NT2/D1 (cell line): ENCODE measurements at regions not wholly inside any gene's neighbourhood (a gene's known extent, or its start where the extent isn't known, plus 50 kb on each side); places are given as distances from the start of the nearest gene placed in this dataset.

ENCODE experiments used
- DNase-seq: peaks from one replicate; pipeline ENCODE4 v3.0.0-alpha.2; 2011; ENCODE audit warnings: low read depth, low spot score
- H3K27me3 ChIP-seq: 2 replicates; pipeline ENCODE4 v1.6.0; 2011; ENCODE audit warnings: mild to moderate bottlenecking; ENCODE audit not compliant: insufficient read length, insufficient read depth
- H3K36me3 ChIP-seq: 2 replicates; pipeline ENCODE4 v1.6.1; 2011; ENCODE audit warnings: mild to moderate bottlenecking, low read length, mixed read lengths; ENCODE audit not compliant: insufficient read depth, insufficient read length
- H3K4me1 ChIP-seq: 2 replicates; pipeline ENCODE4 v1.5.1; 2011; ENCODE audit not compliant: insufficient read depth, insufficient read length
- H3K4me3 ChIP-seq: 2 replicates; pipeline ENCODE4 v1.5.1; 2011; ENCODE audit warnings: low read depth; ENCODE audit not compliant: insufficient read length
- H3K9ac ChIP-seq: 2 replicates; pipeline ENCODE4 v1.6.0; 2011; ENCODE audit warnings: low read depth; ENCODE audit not compliant: insufficient read length
- H3K9me3 ChIP-seq: 2 replicates; pipeline ENCODE4 v1.5.1; 2011; ENCODE audit warnings: mild to moderate bottlenecking, low read length; ENCODE audit not compliant: insufficient read depth
- SUZ12 ChIP-seq: IDR thresholded peaks from 2 replicates; pipeline ENCODE4 v1.6.1; 2011; ENCODE audit not compliant: insufficient read length, insufficient read depth; ENCODE audit errors: extremely low read depth
- YY1 ChIP-seq: IDR thresholded peaks from 2 replicates; pipeline ENCODE4 v1.6.1; 2011; ENCODE audit not compliant: insufficient read length, insufficient read depth
- ZNF274 ChIP-seq: IDR thresholded peaks from 2 replicates; pipeline ENCODE4 v1.6.1; 2011; ENCODE audit warnings: mild to moderate bottlenecking, low read depth, low read length

- Histone ChIP-seq H3K27me3 (no peaks in the 10 kb centered on the region), H3K4me1 (peaks cover 3% of the 10 kb centered on the region), H3K9ac (no peak overlapping the region), H3K9me3 (peaks cover 20% of the 10 kb centered on the region; the same call in 1 of the 2 replicates), H3K36me3 (no peaks in the 10 kb centered on the region), H3K4me3 (no peak overlapping the region)
- TF ChIP-seq SUZ12 = no peak
- TF ChIP-seq YY1 = no peak
- TF ChIP-seq ZNF274 = no peak
- DNase-seq = no peak
Measured at GRCh38 chr6:14795451-14795850, 450.4 kb upstream of the JARID2 start.

- Histone ChIP-seq H3K4me1 (peaks cover 3% of the 10 kb centered on the region), H3K36me3 (no peaks in the 10 kb centered on the region), H3K9me3 (peaks cover 20% of the 10 kb centered on the region; the same call in 1 of the 2 replicates), H3K9ac (no peak overlapping the region), H3K27me3 (no peaks in the 10 kb centered on the region), H3K4me3 (no peak overlapping the region)
- TF ChIP-seq ZNF274 = no peak
- DNase-seq = no peak
Measured at GRCh38 chr6:14796974-14797762, 448.7 kb upstream of the JARID2 start.

GRCh38 chr6:14797875-14798593 is 447.8 kb upstream of the JARID2 start:
- peaks cover 3% of the 10 kb centered on the region for H3K4me1 ChIP-seq
- peaks cover 20% of the 10 kb centered on the region; the same call in 1 of the 2 replicates for H3K9me3 ChIP-seq
- no peak overlapping the region for H3K9ac ChIP-seq
- H3K36me3 ChIP-seq = no peaks in the 10 kb centered on the region
- no peak overlapping the region for H3K4me3 ChIP-seq
- no peaks in the 10 kb centered on the region for H3K27me3 ChIP-seq
- TF ChIP-seq SUZ12 (no peak), YY1 (no peak), ZNF274 (no peak)
- DNase-seq = no peak

GRCh38 chr6:14798594-14798982 is 447.3 kb upstream of the JARID2 start:
- no peak overlapping the region for H3K9ac ChIP-seq
- H3K4me3 ChIP-seq = no peak overlapping the region
- no peak for DNase-seq
- peaks cover 20% of the 10 kb centered on the region; the same call in 1 of the 2 replicates for H3K9me3 ChIP-seq
- H3K36me3 ChIP-seq = no peaks in the 10 kb centered on the region
- H3K4me1 ChIP-seq = peaks cover 3% of the 10 kb centered on the region
- no peak for TF ChIP-seq ZNF274
- no peak for TF ChIP-seq YY1
- TF ChIP-seq SUZ12 = no peak
- H3K27me3 ChIP-seq = no peaks in the 10 kb centered on the region

- no peak overlapping the region for H3K9ac ChIP-seq
- DNase-seq = no peak
- H3K36me3 ChIP-seq = no peaks in the 10 kb centered on the region
- H3K4me3 ChIP-seq = no peak overlapping the region
- TF ChIP-seq YY1 (no peak), ZNF274 (no peak), SUZ12 (no peak)
- H3K9me3 ChIP-seq = peaks cover 20% of the 10 kb centered on the region; the same call in 1 of the 2 replicates
- H3K27me3 ChIP-seq = no peaks in the 10 kb centered on the region
- peaks cover 3% of the 10 kb centered on the region for H3K4me1 ChIP-seq
Measured at GRCh38 chr6:14798996-14799588, 446.8 kb upstream of the JARID2 start.

- Histone ChIP-seq H3K4me1 (peaks cover 3% of the 10 kb centered on the region), H3K9me3 (peaks cover 20% of the 10 kb centered on the region; the same call in 1 of the 2 replicates), H3K9ac (no peak overlapping the region), H3K36me3 (no peaks in the 10 kb centered on the region), H3K4me3 (no peak overlapping the region), H3K27me3 (no peaks in the 10 kb centered on the region)
- TF ChIP-seq SUZ12 = no peak
- TF ChIP-seq ZNF274 = no peak
- no peak for TF ChIP-seq YY1
- DNase-seq = no peak
Measured at GRCh38 chr6:14799928-14800327, 445.9 kb upstream of the JARID2 start.
